ENCODE measurements at regions not wholly inside any gene's neighbourhood (a gene's known extent, or its start where the extent isn't known, plus 50 kb on each side); places are given as distances from the start of the nearest gene placed in this dataset.

DNA sequence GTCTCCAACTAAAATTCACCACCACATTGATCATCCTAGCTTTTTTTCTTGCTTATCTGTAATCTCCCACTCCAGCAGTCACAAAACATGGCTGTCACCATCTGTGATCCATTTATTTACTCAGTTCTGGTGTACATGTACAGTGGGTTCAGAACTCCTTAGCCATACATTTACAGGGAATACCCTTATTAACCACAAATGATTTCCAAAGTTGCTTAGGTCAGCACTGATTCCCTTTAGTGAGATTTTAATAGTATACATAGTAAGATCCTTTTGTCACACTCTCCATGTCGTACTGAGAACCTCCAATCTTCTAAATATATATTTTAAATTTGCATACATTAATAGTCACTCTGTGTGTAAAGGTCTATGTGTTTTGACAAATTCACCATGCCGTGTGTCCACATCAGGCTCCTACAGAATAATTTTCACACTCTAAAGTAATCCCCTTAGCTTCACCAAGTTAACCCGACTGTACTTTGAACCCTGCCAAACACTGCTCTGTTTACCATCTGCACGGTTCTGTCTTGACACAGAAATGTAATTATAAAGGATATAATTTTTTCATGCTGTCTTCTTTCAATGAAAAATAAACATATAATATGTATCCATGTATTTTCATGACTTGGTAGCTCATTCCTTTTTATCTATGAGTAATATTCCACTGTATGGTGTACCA, 473.6 kb upstream of the ZP4 start:
- TF ChIP-seq, protein P1, sequence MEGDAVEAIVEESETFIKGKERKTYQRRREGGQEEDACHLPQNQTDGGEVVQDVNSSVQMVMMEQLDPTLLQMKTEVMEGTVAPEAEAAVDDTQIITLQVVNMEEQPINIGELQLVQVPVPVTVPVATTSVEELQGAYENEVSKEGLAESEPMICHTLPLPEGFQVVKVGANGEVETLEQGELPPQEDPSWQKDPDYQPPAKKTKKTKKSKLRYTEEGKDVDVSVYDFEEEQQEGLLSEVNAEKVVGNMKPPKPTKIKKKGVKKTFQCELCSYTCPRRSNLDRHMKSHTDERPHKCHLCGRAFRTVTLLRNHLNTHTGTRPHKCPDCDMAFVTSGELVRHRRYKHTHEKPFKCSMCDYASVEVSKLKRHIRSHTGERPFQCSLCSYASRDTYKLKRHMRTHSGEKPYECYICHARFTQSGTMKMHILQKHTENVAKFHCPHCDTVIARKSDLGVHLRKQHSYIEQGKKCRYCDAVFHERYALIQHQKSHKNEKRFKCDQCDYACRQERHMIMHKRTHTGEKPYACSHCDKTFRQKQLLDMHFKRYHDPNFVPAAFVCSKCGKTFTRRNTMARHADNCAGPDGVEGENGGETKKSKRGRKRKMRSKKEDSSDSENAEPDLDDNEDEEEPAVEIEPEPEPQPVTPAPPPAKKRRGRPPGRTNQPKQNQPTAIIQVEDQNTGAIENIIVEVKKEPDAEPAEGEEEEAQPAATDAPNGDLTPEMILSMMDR (IDR thresholded peaks at IDR 0.05; ENCODE audit: low read depth, low read length), result no peak
- DNase-seq (ENCODE audit: low read depth in 2 of 2), result no peak
- no peak overlapping the region for H3K4me3 ChIP-seq (replicated peaks in 1 of 2; ENCODE audit: low read depth in 2 of 2, low read length in 2 of 2)

DNA sequence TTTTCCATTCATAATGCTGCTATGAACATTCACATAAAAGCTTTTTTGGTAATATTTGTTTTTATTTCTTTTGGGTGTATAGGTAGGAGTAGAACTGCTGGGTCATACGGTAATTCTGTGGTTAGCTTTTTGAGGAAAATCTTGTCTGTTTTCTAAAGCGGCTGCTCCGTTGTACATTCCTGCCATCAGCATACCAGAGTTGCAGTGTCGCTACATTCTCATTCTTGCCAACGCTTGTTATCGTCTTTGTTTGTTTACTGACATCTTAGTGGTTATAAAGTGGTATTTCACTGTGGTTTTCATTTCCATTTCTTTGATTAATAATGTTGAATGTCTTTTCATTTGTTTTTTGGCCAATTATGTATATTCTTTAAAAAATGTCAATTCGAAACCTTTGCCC, 469.8 kb upstream of the ZP4 start:
- TF ChIP-seq, protein P1 (IDR thresholded peaks at IDR 0.05; ENCODE audit: low read depth, low read length), result no peak

DNA sequence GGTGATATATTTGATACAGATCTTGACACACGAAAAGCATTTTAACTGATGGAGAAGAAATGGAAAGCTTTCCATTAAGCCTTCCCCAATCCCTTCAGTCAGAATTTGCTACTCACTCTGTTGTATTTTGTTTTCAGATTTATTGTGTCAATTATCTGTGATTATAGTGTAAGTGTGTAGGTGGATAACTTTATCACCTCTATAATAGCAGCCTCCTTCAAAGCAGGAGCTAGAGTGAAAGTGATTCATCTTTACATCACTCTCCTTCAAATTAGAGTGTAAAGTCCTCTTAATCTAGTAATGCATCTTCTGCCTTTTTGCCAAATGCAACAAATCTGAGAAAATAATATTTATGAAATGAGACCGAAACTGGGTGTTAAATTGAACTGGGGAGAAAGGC, 459.7 kb upstream of the ZP4 start:
- no peak overlapping the region for H3K4me3 ChIP-seq (replicated peaks in 1 of 2; ENCODE audit: low read depth in 2 of 2, low read length in 2 of 2)
- TF ChIP-seq, protein P1 (IDR thresholded peaks at IDR 0.05; ENCODE audit: low read depth, low read length), result no peak

More for the DNA sequence above, 469.8 kb upstream of the ZP4 start:
- DNase-seq (ENCODE audit: low read depth in 2 of 2), result no peak
- no peak overlapping the region for H3K4me3 ChIP-seq (replicated peaks in 1 of 2; ENCODE audit: low read depth in 2 of 2, low read length in 2 of 2)

DNA sequence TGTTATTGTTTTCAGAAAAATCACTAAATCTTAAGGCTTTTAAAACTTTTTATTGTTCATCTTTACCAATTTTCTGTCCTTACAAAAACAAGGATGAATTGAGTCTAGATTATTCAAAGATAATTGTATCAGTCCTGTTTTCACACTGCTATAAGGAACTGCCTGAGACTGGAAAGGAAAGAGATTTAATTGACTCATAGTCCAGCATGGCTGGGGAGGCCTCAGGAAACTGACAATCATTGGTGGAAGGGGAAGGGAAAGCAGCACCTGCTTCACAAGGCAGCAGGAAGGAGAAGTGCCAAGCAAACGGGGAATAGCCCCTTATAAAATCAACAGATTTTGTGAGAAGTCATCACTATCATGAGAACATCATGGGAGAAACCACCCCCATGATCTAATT, 455.6 kb upstream of the ZP4 start:
- no peak for DNase-seq (ENCODE audit: low read depth in 2 of 2)
- TF ChIP-seq, protein P1 (IDR thresholded peaks at IDR 0.05; ENCODE audit: low read depth, low read length), result no peak
- H3K4me3 ChIP-seq (replicated peaks in 1 of 2; ENCODE audit: low read depth in 2 of 2, low read length in 2 of 2), result no peak overlapping the region

More for the DNA sequence above, 459.7 kb upstream of the ZP4 start:
- DNase-seq (ENCODE audit: low read depth in 2 of 2), result no peak

DNA sequence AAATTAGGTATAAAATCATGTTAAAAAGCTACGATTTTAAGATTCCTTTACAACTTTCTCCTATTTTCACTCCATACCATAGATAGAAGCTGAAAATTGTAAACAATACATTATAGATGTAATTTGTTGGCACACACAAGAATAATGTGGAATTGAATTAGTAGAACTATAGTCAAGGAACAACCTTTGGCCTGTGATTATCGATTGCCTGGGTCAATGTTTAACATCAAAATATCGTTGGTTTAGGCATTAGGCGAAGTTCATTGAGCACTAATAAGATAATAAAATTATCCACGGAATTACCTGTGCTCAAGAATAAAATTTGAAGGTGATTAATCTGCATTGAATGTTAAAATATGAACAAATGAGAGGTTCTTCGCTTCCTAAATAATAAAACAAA, 455.1 kb upstream of the ZP4 start:
- no peak overlapping the region for H3K4me3 ChIP-seq (replicated peaks in 1 of 2; ENCODE audit: low read depth in 2 of 2, low read length in 2 of 2)
- DNase-seq (ENCODE audit: low read depth in 2 of 2), result no peak
- TF ChIP-seq, protein P1 (IDR thresholded peaks at IDR 0.05; ENCODE audit: low read depth, low read length), result no peak

DNA sequence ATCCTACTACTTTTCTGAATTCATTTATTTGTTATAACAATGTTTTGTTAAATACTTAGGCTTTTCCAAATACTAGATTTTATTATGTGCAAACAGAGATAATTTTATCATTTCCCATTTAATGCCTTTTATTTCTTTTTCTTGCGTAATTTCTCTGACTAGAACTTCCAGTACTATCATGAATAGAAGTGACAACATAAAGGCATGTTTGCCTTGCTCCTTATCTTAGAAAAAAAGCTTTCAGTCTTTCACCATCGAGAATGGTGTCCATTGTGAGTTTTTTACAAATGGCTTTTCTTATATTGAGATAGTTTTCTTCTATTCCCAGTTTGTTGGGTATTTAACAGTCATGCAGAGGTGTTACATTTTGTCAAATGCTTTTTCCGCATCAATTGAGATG, 453.1 kb upstream of the ZP4 start:
- no peak overlapping the region for H3K4me3 ChIP-seq (replicated peaks in 1 of 2; ENCODE audit: low read depth in 2 of 2, low read length in 2 of 2)
- TF ChIP-seq, protein P1 (IDR thresholded peaks at IDR 0.05; ENCODE audit: low read depth, low read length), result no peak
- DNase-seq (ENCODE audit: low read depth in 2 of 2), result no peak

DNA sequence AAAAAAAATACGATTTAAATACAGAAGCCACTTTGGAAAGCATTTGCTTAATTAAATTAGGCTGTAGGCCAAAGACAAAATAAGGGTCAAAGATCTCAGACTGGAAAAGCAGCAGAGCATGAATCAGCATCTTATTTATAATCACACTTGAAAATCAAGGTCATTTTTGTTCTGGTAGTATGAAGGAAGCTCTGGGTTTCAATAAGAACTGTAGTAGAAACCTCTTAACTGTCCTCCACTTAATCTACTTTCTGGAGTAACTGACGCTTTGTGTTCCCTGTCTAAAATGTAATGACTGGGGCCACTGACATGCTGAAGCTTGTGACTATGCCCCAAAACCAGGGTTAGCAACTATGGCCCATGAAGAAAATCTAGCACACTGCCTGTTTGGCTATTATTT, 450.7 kb upstream of the ZP4 start:
- no peak for DNase-seq (ENCODE audit: low read depth in 2 of 2)
- no peak overlapping the region for H3K4me3 ChIP-seq (replicated peaks in 1 of 2; ENCODE audit: low read depth in 2 of 2, low read length in 2 of 2)
- TF ChIP-seq, protein P1 (IDR thresholded peaks at IDR 0.05; ENCODE audit: low read depth, low read length), result no peak

Measured in cardiac fibroblast (primary cell).